Uterus (tissue), 3 donors: ENCODE measurements at regions not wholly inside any gene's neighbourhood (a gene's known extent, or its start where the extent isn't known, plus 50 kb on each side); places are given as distances from the start of the nearest gene placed in this dataset.
"Not testable (repeated sequence)": the region's sequence is repeated elsewhere in the genome, so short reads cannot be mapped to it uniquely, and the experiment has no call there.

Experiments used
- DNase-seq, 2 donors: peaks; one replicate each; pipeline ENCODE4 v3.0.0-alpha.2; 2019 to 2020
- H3K27ac ChIP-seq, 2 donors: fragments of 200-600 bp; sonication (generic); 1 replicate in 1 of 2; 2 replicates in 1 of 2; pipeline ENCODE4 v1.5.1; 2016 to 2018
- H3K27me3 ChIP-seq, 2 donors: fragments of 200-600 bp; sonication (generic); one replicate each; pipeline ENCODE4 v1.5.1; 2018 to 2019; ENCODE audit warnings: control low read depth in 1 of 2
- H3K36me3 ChIP-seq, 2 donors: fragments of 200-600 bp; sonication (generic); one replicate each; pipeline ENCODE4 v1.5.1; 2019; ENCODE audit warnings: control low read depth in 1 of 2
- H3K4me1 ChIP-seq, 2 donors: fragments of 200-600 bp; sonication (generic); one replicate each; pipeline ENCODE4 v1.5.1; 2018 to 2019; ENCODE audit warnings: control low read depth in 1 of 2
- H3K4me3 ChIP-seq, 2 donors: fragments of 200-600 bp; sonication (generic); 1 replicate in 1 of 2; 2 replicates in 1 of 2; pipeline ENCODE4 v1.5.1; 2018 to 2019; ENCODE audit warnings: mild to moderate bottlenecking in 1 of 2
- H3K9me3 ChIP-seq, 2 donors: fragments of 200-600 bp; sonication (generic); one replicate each; pipeline ENCODE4 v1.5.1; 2019; ENCODE audit warnings: control low read depth in 1 of 2
- POLR2A ChIP-seq, 2 donors: fragments of 450-650 bp; IDR thresholded peaks; one replicate each; pipeline ENCODE4 v1.6.1; 2016; ENCODE audit warnings: antibody characterized with exemption in 2 of 2, mild to moderate bottlenecking in 1 of 2, moderate library complexity in 1 of 2
- intact Hi-C: fragments of 100-400 bp; cut with DNase I; formaldehyde crosslinking; loops from one replicate; pipeline ENCODE4 v1.15.1; 2023; ENCODE audit warnings: low total_unique reads
- TF ChIP-seq, protein P1 (sequence below), 4 experiments: fragments of 200-600 bp in 2 of 4; fragments of 450-650 bp in 2 of 4; sonication (generic) in 2 of 4; IDR thresholded peaks; one replicate each; pipeline ENCODE4 v1.5.1; 2016 to 2019; ENCODE audit warnings: antibody characterized with exemption in 4 of 4, mild to moderate bottlenecking in 2 of 4, moderate library complexity in 1 of 4
- donor health status: DM: yes; HTN: yes; CAD: no.

DNA sequence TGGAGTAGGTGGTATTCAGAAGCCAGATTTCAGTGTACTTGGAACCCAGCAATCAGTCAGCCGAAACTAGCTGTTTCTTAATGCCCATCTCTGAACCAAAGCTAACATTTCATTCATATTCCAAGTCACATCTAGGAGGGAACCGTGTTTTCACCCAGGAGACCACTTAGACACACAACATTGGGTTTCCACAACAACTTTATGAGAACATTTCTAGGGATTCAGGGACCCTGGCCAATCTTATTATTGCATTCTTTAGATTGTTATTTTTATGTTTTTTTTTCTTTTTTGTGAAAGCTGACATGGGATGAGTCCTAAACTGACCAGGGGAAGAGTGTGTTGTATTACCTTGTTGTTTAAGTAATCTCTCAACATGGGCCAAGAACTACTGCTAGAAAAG, 72.5 kb upstream of the KIAA0040 start:
- H3K27ac ChIP-seq, result no peak overlapping the region
- H3K9me3 ChIP-seq, result no peaks in the 10 kb centered on the region
- H3K4me1 ChIP-seq, result no peaks in the 10 kb centered on the region
- H3K36me3 ChIP-seq, result no peaks in the 10 kb centered on the region
- H3K4me3 ChIP-seq, result no peak overlapping the region
- DNase-seq, result no peak
- no peaks in the 10 kb centered on the region for H3K27me3 ChIP-seq
- TF ChIP-seq POLR2A (IDR thresholded peaks at IDR 0.05), result no peak
- TF ChIP-seq, protein P1, sequence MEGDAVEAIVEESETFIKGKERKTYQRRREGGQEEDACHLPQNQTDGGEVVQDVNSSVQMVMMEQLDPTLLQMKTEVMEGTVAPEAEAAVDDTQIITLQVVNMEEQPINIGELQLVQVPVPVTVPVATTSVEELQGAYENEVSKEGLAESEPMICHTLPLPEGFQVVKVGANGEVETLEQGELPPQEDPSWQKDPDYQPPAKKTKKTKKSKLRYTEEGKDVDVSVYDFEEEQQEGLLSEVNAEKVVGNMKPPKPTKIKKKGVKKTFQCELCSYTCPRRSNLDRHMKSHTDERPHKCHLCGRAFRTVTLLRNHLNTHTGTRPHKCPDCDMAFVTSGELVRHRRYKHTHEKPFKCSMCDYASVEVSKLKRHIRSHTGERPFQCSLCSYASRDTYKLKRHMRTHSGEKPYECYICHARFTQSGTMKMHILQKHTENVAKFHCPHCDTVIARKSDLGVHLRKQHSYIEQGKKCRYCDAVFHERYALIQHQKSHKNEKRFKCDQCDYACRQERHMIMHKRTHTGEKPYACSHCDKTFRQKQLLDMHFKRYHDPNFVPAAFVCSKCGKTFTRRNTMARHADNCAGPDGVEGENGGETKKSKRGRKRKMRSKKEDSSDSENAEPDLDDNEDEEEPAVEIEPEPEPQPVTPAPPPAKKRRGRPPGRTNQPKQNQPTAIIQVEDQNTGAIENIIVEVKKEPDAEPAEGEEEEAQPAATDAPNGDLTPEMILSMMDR (IDR thresholded peaks at IDR 0.05), result no peak
- intact Hi-C loops, result no loop called here

DNA sequence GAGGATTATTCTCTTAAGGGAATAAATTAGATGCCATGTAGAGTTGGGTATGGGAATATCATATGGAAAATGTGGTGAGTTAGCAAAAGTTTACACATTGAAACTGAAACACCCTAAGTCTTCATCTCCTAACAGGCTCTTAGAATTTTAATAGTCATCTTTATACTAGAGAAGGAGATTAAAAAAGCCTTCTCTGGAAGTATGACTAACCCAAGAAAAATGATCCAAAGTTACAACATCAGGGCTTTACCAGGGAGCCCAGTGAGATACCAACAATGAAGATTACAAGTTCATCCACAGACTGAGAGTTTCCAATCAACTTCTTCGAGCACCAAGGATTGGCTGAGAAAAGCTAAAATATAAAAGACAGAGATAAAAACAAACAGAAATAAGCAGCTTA, 70.0 kb upstream of the KIAA0040 start:
- intact Hi-C loops, result no loop called here
- H3K4me3 ChIP-seq, result no peak overlapping the region
- H3K27me3 ChIP-seq, result no peaks in the 10 kb centered on the region
- no peaks in the 10 kb centered on the region for H3K9me3 ChIP-seq
- TF ChIP-seq POLR2A (IDR thresholded peaks at IDR 0.05), result no peak
- TF ChIP-seq, protein P1 (IDR thresholded peaks at IDR 0.05), result no peak
- no peak for DNase-seq
- H3K4me1 ChIP-seq, result no peaks in the 10 kb centered on the region
- no peaks in the 10 kb centered on the region for H3K36me3 ChIP-seq
- H3K27ac ChIP-seq, result no peak overlapping the region

DNA sequence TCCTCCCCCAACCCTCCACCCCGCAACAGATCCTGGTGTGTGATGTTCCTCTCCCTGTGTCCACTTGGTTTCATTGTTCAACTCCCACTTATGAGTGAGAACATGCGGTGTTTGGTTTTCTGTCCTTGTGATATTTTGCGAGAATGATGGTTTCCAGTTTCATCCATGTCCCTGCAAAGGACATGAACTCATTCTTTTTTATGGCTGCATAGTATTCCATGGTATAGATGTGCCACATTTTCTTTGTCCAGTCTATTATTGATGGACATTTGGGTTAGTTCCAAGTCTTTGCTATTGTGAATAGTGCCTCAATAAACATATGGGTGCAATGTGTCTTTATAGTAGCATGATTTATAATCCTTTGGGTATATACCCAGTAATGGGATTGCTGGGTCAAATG, 63.7 kb upstream of the KIAA0040 start:
- H3K4me3 ChIP-seq, H3K9me3 ChIP-seq, H3K36me3 ChIP-seq, H3K27ac ChIP-seq, H3K4me1 ChIP-seq, intact Hi-C loops, H3K27me3 ChIP-seq, DNase-seq: not testable (repeated sequence)

DNA sequence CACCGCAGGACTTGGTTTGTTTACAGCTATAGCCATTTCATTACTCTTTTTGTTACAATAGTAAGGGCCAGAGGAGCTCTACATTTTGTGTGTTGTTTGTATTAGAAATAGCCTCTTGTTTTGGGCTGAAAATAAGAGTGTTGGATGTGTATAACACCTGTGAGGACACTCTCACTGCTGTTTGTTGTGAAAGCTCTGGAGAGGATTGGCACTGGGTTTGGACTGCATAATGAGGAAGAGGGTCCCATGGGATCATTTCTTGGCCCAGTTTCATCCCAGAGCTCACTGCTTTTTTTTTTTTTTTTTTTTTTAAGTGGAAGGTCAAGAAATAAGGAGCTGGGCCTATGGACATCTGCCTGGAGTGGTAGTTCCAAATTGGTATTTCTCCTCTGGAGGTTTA, 61.6 kb upstream of the KIAA0040 start:
- TF ChIP-seq, protein P1 (IDR thresholded peaks at IDR 0.05), result no peak
- no peak for TF ChIP-seq POLR2A (IDR thresholded peaks at IDR 0.05)
- H3K4me1 ChIP-seq, result no peaks in the 10 kb centered on the region
- H3K27me3 ChIP-seq, result no peaks in the 10 kb centered on the region
- no peak for DNase-seq
- intact Hi-C loops, result no loop called here
- H3K36me3 ChIP-seq, result no peaks in the 10 kb centered on the region
- no peaks in the 10 kb centered on the region for H3K9me3 ChIP-seq
- H3K27ac ChIP-seq, result no peak overlapping the region
- no peak overlapping the region for H3K4me3 ChIP-seq

DNA sequence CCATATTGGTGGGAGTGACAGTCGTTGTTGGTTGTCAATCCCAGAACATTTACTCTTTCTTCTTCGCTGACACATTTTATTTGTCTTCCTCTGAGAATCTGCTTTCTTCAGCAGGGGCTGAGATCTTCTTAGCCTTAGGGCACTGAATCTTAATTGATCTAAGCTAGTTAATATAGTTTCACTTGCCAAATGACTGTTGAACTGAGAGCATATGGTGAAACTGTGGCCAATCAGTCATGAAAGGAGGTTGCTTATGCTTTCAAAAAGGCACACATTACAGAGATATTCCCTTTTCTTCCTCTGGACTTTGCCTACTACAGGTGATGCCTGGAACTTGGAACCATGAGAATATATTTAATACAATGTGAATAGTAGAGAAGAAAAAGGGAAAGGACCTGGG, 60.0 kb upstream of the KIAA0040 start:
- H3K4me3 ChIP-seq, result no peak overlapping the region
- no peaks in the 10 kb centered on the region for H3K9me3 ChIP-seq
- no peak overlapping the region for H3K27ac ChIP-seq
- no peaks in the 10 kb centered on the region for H3K4me1 ChIP-seq
- DNase-seq, result no peak
- intact Hi-C loops, result no loop called here
- no peaks in the 10 kb centered on the region for H3K36me3 ChIP-seq
- no peaks in the 10 kb centered on the region for H3K27me3 ChIP-seq
- TF ChIP-seq, protein P1 (IDR thresholded peaks at IDR 0.05), result no peak
- no peak for TF ChIP-seq POLR2A (IDR thresholded peaks at IDR 0.05)

DNA sequence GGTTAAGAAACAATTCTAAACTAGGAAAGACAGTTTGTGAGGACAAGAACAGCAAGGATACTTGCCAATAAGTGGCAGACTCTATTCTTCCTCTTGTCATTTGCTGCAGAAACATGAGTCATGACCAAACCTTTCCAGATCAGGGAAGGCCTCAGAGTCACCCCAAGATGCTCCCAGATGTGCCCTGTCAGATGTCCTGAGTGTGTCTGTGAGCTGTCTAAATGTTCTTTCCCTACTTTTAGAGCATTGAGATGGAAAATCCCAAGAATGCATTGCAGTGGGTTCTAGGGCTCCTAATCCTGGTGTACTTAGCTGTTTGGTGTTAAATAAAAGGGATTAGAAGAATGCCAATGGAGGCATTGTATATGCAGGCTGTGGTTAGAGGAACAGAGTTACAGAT, 57.5 kb upstream of the KIAA0040 start:
- Histone ChIP-seq H3K9me3 (no peaks in the 10 kb centered on the region), H3K4me1 (no peaks in the 10 kb centered on the region), H3K36me3 (no peaks in the 10 kb centered on the region), H3K4me3 (no peak overlapping the region), H3K27ac (no peak overlapping the region), H3K27me3 (no peaks in the 10 kb centered on the region)
- DNase-seq, result peak in 1 of 2 donors; percentile 22
- intact Hi-C loops, result no loop called here
- TF ChIP-seq, protein P1 (IDR thresholded peaks at IDR 0.05), result no peak
- TF ChIP-seq POLR2A (IDR thresholded peaks at IDR 0.05), result no peak

DNA sequence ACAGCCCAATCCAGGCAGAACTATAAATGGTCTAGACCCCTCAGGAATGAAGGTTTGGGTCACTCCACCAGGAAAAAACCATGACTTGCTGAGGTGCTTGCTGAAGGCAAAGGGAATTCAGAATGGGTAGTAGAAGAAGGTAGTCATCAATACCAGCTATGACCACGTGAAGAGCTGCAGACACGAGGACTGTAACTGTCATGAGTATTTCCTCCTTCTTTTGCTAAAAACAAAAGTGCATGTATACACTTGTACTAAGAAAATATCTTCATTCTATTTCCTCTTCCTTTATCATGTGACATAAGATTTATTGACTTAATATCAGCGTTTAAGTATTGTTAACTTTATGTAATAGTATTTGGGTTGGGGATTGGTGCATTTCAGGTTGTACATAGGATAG, 55.5 kb upstream of the KIAA0040 start:
- H3K36me3 ChIP-seq, H3K4me1 ChIP-seq, intact Hi-C loops: not testable (repeated sequence)

DNA sequence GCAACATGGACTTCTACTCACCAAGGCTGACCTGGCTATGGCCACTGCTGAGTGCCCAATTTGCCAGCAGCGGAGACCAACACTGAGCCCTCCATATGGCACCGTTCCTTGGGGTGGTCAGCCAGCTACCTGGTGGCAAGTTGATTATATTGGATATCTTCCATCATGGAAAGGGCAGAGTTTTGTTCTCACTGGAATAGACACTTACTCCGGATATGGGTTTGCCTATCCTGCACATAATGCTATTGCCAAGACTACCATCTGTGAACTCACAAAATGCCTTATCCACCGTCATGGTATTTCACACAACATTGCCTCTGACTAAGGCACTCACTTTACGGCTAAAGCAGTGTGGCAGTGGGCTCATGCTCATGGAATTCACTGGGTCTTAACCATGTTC, 54.5 kb upstream of the KIAA0040 start:
- H3K27ac ChIP-seq, H3K9me3 ChIP-seq, intact Hi-C loops, DNase-seq, H3K27me3 ChIP-seq, H3K4me1 ChIP-seq, H3K4me3 ChIP-seq, H3K36me3 ChIP-seq: not testable (repeated sequence)

More for the DNA sequence above, 55.5 kb upstream of the KIAA0040 start:
- not testable (repeated sequence) for H3K27ac ChIP-seq, DNase-seq, H3K4me3 ChIP-seq, H3K27me3 ChIP-seq, H3K9me3 ChIP-seq
